OCI-LY3 (cell line): ENCODE measurements at regions not wholly inside any gene's neighbourhood (a gene's known extent, or its start where the extent isn't known, plus 50 kb on each side); places are given as distances from the start of the nearest gene placed in this dataset.

ENCODE experiments used
- H2AFZ ChIP-seq: fragments of 200-600, 300-600 bp; shearing (Covaris generic); 2 replicates; pipeline ENCODE4 v1.6.0; 2014; ENCODE audit warnings: antibody characterized with exemption, low read depth, low read length
- H3K27ac ChIP-seq: fragments of 200-600, 300-600 bp; sonication (generic); 2 replicates; pipeline ENCODE4 v1.5.1; 2014; ENCODE audit warnings: mild to moderate bottlenecking, low read length, moderate library complexity, mixed read lengths
- H3K27me3 ChIP-seq: fragments of 200-600, 300-600 bp; sonication (generic); 2 replicates; pipeline ENCODE4 v1.6.1; 2014; ENCODE audit warnings: low read depth, low read length, mixed read lengths
- H3K36me3 ChIP-seq: fragments of 200-600, 300-600 bp; sonication (generic); replicated peaks from 2 replicates; pipeline ENCODE3; 2014; ENCODE audit warnings: low read depth, low read length, mixed read lengths
- H3K4me1 ChIP-seq: fragments of 300-600, 200-600 bp; sonication (generic); 2 replicates; pipeline ENCODE4 v1.6.1; 2014; ENCODE audit warnings: low read length, mixed read lengths
- H3K4me2 ChIP-seq: fragments of 200-600, 300-600 bp; sonication (generic); 2 replicates; pipeline ENCODE4 v1.6.1; 2014; ENCODE audit warnings: low read length, mixed read lengths
- H3K4me3 ChIP-seq: fragments of 300-600, 200-600 bp; sonication (generic); 2 replicates; pipeline ENCODE4 v1.5.1; 2014; ENCODE audit warnings: antibody characterized with exemption, mild to moderate bottlenecking, low read length, moderate library complexity
- H3K79me2 ChIP-seq: fragments of 300-600, 200-600 bp; shearing (Covaris generic); 2 replicates; pipeline ENCODE4 v1.6.1; 2014; ENCODE audit warnings: mild to moderate bottlenecking, low read length, mixed read lengths
- H3K9ac ChIP-seq: fragments of 300-600, 200-600 bp; shearing (Covaris generic); 2 replicates; pipeline ENCODE4 v1.6.0; 2014; ENCODE audit warnings: mild to moderate bottlenecking, low read length, moderate library complexity
- H3K9me3 ChIP-seq: fragments of 200-600, 300-600 bp; shearing (Covaris generic); 2 replicates; pipeline ENCODE4 v1.6.1; 2014; ENCODE audit warnings: low read length, mixed read lengths; ENCODE audit not compliant: insufficient read depth
- H4K20me1 ChIP-seq: fragments of 200-600, 300-600 bp; sonication (generic); 2 replicates; pipeline ENCODE4 v1.6.1; 2016; ENCODE audit warnings: low read length, mixed read lengths; ENCODE audit not compliant: insufficient read depth
- CTCF ChIP-seq: fragments of 200-600, 300-600 bp; sonication (generic); IDR thresholded peaks from 2 replicates; pipeline ENCODE4 v1.5.1; 2014; ENCODE audit warnings: antibody characterized with exemption, low read length, low read depth
- EZH2phosphoT487 ChIP-seq: fragments of 200-600 bp; shearing (Covaris generic); IDR thresholded peaks from 2 replicates; pipeline ENCODE4 v1.6.1; 2018; ENCODE audit warnings: antibody characterized with exemption, mixed run types, low read depth

DNA sequence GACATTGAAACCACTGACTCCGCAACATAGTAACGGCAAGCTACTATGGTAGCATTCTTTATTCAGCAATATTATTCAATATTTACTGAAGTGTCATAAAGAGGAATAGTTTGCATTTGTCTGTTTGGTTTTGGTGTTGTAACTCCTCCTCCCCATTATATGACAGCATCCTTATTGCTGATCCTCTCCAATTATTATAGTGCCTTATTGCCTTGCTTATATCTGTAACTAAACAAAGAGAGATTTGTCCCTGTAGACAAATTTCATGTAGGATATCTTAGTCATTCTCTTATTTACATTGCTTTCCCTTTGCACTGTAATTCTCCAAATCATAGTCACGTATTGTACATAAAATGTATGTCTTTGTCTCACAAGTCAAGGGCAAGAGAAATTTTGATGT, 1041.2 kb upstream of the ZEB2 start:
- Histone ChIP-seq H4K20me1 (no peaks in the 10 kb centered on the region), H3K27me3 (no peaks in the 10 kb centered on the region), H3K36me3 (no peaks in the 10 kb centered on the region), H3K9me3 (no peaks in the 10 kb centered on the region), H3K9ac (no peak overlapping the region), H3K4me3 (no peak overlapping the region), H3K4me1 (peaks cover 8% of the 10 kb centered on the region), H3K4me2 (no peak overlapping the region), H2AFZ (no peak overlapping the region), H3K79me2 (no peaks in the 10 kb centered on the region), H3K27ac (no peak overlapping the region)
- TF ChIP-seq CTCF (no peak), EZH2phosphoT487 (no peak)

GRCh38 chr2:145558617-145559350, 1038.9 kb upstream of the ZEB2 start:
- peaks cover 8% of the 10 kb centered on the region for H3K4me1 ChIP-seq
- H2AFZ ChIP-seq, result no peak overlapping the region
- H3K4me2 ChIP-seq, result no peak overlapping the region
- H3K27ac ChIP-seq, result no peak overlapping the region
- H4K20me1 ChIP-seq, result no peaks in the 10 kb centered on the region
- no peaks in the 10 kb centered on the region for H3K9me3 ChIP-seq
- H3K9ac ChIP-seq, result no peak overlapping the region
- H3K27me3 ChIP-seq, result no peaks in the 10 kb centered on the region
- H3K36me3 ChIP-seq, result no peaks in the 10 kb centered on the region
- TF ChIP-seq CTCF (no peak), EZH2phosphoT487 (no peak)
- no peak overlapping the region for H3K4me3 ChIP-seq
- H3K79me2 ChIP-seq, result no peaks in the 10 kb centered on the region

- Histone ChIP-seq H3K4me2 (no peak overlapping the region), H3K36me3 (no peaks in the 10 kb centered on the region), H3K4me3 (no peak overlapping the region), H3K9me3 (no peaks in the 10 kb centered on the region), H3K27me3 (no peaks in the 10 kb centered on the region), H3K4me1 (no peaks in the 10 kb centered on the region), H2AFZ (no peak overlapping the region), H3K9ac (no peak overlapping the region), H4K20me1 (no peaks in the 10 kb centered on the region), H3K79me2 (no peaks in the 10 kb centered on the region), H3K27ac (no peak overlapping the region)
- TF ChIP-seq CTCF, result no peak
- TF ChIP-seq EZH2phosphoT487, result no peak
These were observed 1035.4 kb upstream of the ZEB2 start for GRCh38 chr2:145555360-145555759.

DNA sequence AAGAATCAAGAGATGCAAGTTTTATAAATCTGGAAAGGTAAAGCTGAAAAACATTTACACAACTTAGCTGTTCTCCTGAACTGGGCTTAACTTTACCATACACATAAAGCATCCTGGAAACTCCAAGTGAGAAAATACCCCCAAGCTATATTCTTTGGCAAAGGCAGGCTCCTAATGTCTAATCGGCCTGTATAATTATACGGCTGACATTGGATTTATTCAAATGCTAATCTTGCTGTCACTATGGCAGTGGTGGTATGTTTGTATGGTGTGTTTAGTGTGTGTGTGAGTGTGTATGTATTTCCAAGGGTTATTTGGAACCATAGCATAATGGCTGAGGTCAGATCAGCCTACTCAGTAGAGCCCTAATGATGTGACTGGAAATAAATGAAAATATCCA, 1031.8 kb upstream of the ZEB2 start:
- Histone ChIP-seq H3K4me1 (no peaks in the 10 kb centered on the region), H3K27ac (no peak overlapping the region), H2AFZ (no peak overlapping the region), H4K20me1 (no peaks in the 10 kb centered on the region), H3K9me3 (no peaks in the 10 kb centered on the region), H3K27me3 (no peaks in the 10 kb centered on the region), H3K4me3 (no peak overlapping the region), H3K36me3 (no peaks in the 10 kb centered on the region), H3K9ac (no peak overlapping the region), H3K4me2 (no peak overlapping the region), H3K79me2 (no peaks in the 10 kb centered on the region)
- TF ChIP-seq EZH2phosphoT487 (no peak), CTCF (no peak)
